Cardiac fibroblast (primary cell): ENCODE measurements at regions not wholly inside any gene's neighbourhood (a gene's known extent, or its start where the extent isn't known, plus 50 kb on each side); places are given as distances from the start of the nearest gene placed in this dataset.

ENCODE experiments used
- DNase-seq, 2 donors: peaks; one replicate each; pipeline versions ENCODE4 v3.0.0 to v3.0.0-alpha.2; 2010; ENCODE audit warnings: low read depth in 2 of 2
- H3K4me3 ChIP-seq, 2 donors: replicated peaks in 1 of 2; 1 replicate in 1 of 2; 2 replicates in 1 of 2; pipeline ENCODE4 v1.5.1; 2011; ENCODE audit warnings: low read depth in 2 of 2, low read length in 2 of 2, mild to moderate bottlenecking in 2 of 2, moderate library complexity in 1 of 2
- TF ChIP-seq, protein P1 (sequence below): IDR thresholded peaks from one replicate; pipeline ENCODE4 v1.5.1; 2011; ENCODE audit warnings: low read depth, mild to moderate bottlenecking, low read length, inconsistent platforms

DNA sequence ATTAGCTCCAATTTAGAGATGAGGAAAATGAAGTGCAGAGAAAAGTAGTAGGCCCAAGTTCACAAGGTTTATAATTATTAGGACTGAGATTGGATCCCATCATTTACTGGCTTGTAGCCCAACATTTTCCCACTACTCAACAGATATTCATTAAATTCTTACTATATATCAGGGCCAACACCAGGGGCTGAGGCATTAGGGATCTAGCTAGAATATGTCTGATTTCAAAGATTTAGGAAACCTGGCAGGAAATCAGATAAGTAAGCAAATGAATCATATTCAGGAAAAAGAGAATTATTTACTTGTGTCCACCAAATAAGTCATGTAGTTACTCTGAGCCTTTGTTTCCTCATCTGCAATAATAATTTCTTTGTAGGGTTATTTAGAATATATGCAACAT lies 94.3 kb downstream of the OXGR1 start:
- peak in 1 of 2 donors; percentile 4 for DNase-seq
- H3K4me3 ChIP-seq = no peak overlapping the region
- TF ChIP-seq, protein P1, sequence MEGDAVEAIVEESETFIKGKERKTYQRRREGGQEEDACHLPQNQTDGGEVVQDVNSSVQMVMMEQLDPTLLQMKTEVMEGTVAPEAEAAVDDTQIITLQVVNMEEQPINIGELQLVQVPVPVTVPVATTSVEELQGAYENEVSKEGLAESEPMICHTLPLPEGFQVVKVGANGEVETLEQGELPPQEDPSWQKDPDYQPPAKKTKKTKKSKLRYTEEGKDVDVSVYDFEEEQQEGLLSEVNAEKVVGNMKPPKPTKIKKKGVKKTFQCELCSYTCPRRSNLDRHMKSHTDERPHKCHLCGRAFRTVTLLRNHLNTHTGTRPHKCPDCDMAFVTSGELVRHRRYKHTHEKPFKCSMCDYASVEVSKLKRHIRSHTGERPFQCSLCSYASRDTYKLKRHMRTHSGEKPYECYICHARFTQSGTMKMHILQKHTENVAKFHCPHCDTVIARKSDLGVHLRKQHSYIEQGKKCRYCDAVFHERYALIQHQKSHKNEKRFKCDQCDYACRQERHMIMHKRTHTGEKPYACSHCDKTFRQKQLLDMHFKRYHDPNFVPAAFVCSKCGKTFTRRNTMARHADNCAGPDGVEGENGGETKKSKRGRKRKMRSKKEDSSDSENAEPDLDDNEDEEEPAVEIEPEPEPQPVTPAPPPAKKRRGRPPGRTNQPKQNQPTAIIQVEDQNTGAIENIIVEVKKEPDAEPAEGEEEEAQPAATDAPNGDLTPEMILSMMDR = no peak

DNA sequence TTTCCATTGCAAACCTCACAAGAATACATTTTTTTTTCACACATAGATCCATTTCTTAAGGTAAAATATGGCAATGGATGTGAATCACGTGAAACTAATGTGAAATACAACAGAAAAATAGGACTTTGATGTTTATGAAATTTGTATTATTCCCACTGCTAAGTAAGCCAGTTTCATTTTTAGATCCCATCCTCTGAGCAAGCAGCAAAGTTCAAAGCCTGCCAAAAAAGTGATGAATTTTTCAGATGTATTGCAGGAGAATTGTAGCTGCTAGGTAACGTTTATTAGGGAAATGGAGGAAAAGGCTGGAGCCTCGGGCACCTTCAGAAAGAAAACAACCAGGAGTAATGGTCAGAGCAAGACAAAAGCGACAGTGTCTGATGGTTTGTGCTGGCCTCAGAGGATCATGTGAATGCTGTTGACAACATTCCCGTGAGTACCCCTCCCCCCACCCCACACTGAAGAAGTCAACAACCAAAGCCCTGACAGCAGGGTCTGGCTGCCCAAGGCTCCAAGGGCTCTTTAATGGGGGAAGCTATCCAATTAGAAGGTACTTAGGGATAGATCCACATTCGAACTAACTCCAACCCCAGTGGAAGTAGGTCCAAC lies 95.5 kb downstream of the OXGR1 start:
- peak in 1 of 2 donors; percentile 58 for DNase-seq
- H3K4me3 ChIP-seq = no peak overlapping the region
- TF ChIP-seq, protein P1 = no peak

DNA sequence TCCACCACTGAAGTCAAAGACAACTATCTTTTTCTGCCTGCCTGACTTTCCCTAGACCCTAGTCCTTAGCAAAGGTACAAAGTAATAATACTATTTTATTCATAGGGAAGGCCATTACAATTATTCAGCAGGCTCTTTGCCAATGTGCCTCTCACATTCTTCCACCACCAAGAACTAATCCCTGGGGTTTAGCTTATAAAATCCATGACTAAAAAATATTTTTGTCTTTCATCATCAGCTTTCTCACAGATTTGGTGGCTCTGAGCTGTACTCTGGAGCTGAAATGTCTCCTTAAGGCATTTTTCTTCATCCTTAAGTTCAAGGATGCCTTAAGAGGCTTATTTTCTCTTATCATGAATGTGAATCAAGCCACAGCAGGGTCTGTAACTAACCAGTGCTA lies 96.1 kb downstream of the OXGR1 start:
- TF ChIP-seq, protein P1 = no peak
- peak; percentile 13 to 92 for DNase-seq
- no peak overlapping the region for H3K4me3 ChIP-seq
